ENCODE measurements at regions not wholly inside any gene's neighbourhood (a gene's known extent, or its start where the extent isn't known, plus 50 kb on each side); places are given as distances from the start of the nearest gene placed in this dataset.

DNA sequence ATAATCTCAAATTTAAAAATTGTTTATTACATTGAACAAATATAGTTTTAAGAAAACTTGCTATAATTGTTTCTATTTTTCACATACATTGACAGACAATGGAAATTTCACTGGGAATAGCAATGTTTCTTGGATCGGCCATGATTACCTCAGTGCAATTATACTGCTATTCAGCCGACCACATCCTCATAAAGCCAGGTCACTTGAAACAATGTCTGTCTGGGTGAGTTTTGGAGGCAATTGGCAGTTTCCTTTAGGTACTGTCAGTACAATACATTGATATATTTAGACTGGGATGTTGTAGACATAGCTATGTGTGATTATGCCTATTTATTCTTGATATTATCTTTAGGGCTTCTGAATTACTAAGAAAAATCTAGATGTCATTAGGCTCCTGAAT lies 89.5 kb upstream of the VEGFC start:
- TF ChIP-seq, protein P1, sequence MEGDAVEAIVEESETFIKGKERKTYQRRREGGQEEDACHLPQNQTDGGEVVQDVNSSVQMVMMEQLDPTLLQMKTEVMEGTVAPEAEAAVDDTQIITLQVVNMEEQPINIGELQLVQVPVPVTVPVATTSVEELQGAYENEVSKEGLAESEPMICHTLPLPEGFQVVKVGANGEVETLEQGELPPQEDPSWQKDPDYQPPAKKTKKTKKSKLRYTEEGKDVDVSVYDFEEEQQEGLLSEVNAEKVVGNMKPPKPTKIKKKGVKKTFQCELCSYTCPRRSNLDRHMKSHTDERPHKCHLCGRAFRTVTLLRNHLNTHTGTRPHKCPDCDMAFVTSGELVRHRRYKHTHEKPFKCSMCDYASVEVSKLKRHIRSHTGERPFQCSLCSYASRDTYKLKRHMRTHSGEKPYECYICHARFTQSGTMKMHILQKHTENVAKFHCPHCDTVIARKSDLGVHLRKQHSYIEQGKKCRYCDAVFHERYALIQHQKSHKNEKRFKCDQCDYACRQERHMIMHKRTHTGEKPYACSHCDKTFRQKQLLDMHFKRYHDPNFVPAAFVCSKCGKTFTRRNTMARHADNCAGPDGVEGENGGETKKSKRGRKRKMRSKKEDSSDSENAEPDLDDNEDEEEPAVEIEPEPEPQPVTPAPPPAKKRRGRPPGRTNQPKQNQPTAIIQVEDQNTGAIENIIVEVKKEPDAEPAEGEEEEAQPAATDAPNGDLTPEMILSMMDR (conservative IDR thresholded peaks at IDR 0.05 in 1 of 2, IDR thresholded peaks at IDR 0.05 in 1 of 2; ENCODE audit: extremely low read depth in 1 of 2, insufficient read depth in 1 of 2, low read depth in 1 of 2, low read length in 2 of 2) = no peak
- TF ChIP-seq EZH2 (IDR thresholded peaks at IDR 0.05; ENCODE audit: borderline replicate concordance, low read length) = no peak

All from mammary epithelial cell (primary cell).